HG03520 (cell line): ENCODE measurements at regions not wholly inside any gene's neighbourhood (a gene's known extent, or its start where the extent isn't known, plus 50 kb on each side); places are given as distances from the start of the nearest gene placed in this dataset.

Experiments
- ATAC-seq: cut with Tn5 transposase; IDR thresholded peaks from one replicate; pipeline ENCODE4 v1.9.1; 2021; ENCODE audit warnings: mild to moderate bottlenecking, moderate library complexity; ENCODE audit not compliant: unreplicated experiment

GRCh38 chr12:127900386-127900785 is 366.6 kb upstream of the TMEM132C start:
- ATAC-seq, result no peak

GRCh38 chr12:127903146-127903545 is 363.8 kb upstream of the TMEM132C start:
- ATAC-seq, result no peak

- no peak for ATAC-seq
Measured at GRCh38 chr12:127909041-127909440, 357.9 kb upstream of the TMEM132C start.

GRCh38 chr12:127911291-127911690 is 355.7 kb upstream of the TMEM132C start:
- ATAC-seq, result no peak

- no peak for ATAC-seq
Measured at GRCh38 chr12:127912035-127912665, 354.8 kb upstream of the TMEM132C start.

- ATAC-seq, result no peak
Measured at GRCh38 chr12:127923501-127923900, 343.5 kb upstream of the TMEM132C start.

- ATAC-seq, result no peak
Measured at GRCh38 chr12:127925971-127926370, 341.0 kb upstream of the TMEM132C start.

GRCh38 chr12:127928178-127928577 is 338.8 kb upstream of the TMEM132C start:
- ATAC-seq, result no peak

GRCh38 chr12:127928615-127929571 is 338.1 kb upstream of the TMEM132C start:
- no peak for ATAC-seq

- no peak for ATAC-seq
Measured at GRCh38 chr12:127930122-127930521, 336.8 kb upstream of the TMEM132C start.

GRCh38 chr12:127934409-127934808 is 332.6 kb upstream of the TMEM132C start:
- no peak for ATAC-seq

GRCh38 chr12:127936463-127936862 is 330.5 kb upstream of the TMEM132C start:
- ATAC-seq, result no peak

GRCh38 chr12:127941332-127941731 is 325.6 kb upstream of the TMEM132C start:
- ATAC-seq, result no peak

- no peak for ATAC-seq
Measured at GRCh38 chr12:127942981-127943380, 324.0 kb upstream of the TMEM132C start.

- no peak for ATAC-seq
Measured at GRCh38 chr12:127943481-127944210, 323.3 kb upstream of the TMEM132C start.

- ATAC-seq, result no peak
Measured at GRCh38 chr12:127944211-127944899, 322.6 kb upstream of the TMEM132C start.

- no peak for ATAC-seq
Measured at GRCh38 chr12:127957001-127957660, 309.8 kb upstream of the TMEM132C start.

- no peak for ATAC-seq
Measured at GRCh38 chr12:127962303-127962702, 304.7 kb upstream of the TMEM132C start.

GRCh38 chr12:127963933-127964332 is 303.0 kb upstream of the TMEM132C start:
- ATAC-seq, result no peak

- ATAC-seq, result no peak
Measured at GRCh38 chr12:127964717-127965116, 302.3 kb upstream of the TMEM132C start.
